CD8-positive, alpha-beta memory T cell (primary cell): ENCODE measurements at regions not wholly inside any gene's neighbourhood (a gene's known extent, or its start where the extent isn't known, plus 50 kb on each side); places are given as distances from the start of the nearest gene placed in this dataset.
A peak's percentile ranks its signal among the peaks of the same experiment; 100 is the strongest.

Experiments
- CTCF ChIA-PET: fragments of 350-600 bp; sonication (Branson Sonifier 250); formaldehyde crosslinking; loops from one replicate; lab custom pipeline; 2021; ENCODE audit warnings: antibody characterized with exemption; lab: Charles Lee
- POLR2A ChIA-PET: fragments of 350-600 bp; sonication (Branson Sonifier 250); formaldehyde crosslinking; loops from one replicate; lab custom pipeline; 2021; ENCODE audit warnings: antibody characterized with exemption; lab: Charles Lee
- DNase-seq, 5 donors: peaks; one replicate each; pipeline versions ENCODE4 v3.0.0 to v3.0.0-alpha.2; 2020 to 2022; ENCODE audit warnings: mixed read lengths in 1 of 5
- H3K27ac ChIP-seq: one replicate; pipeline ENCODE4 v1.7.0; 2013; ENCODE audit warnings: low read depth, mild to moderate bottlenecking, low read length, moderate library complexity
- H3K27me3 ChIP-seq: 2 replicates; pipeline ENCODE4 v1.7.0; 2013; ENCODE audit warnings: low read length, mild to moderate bottlenecking; ENCODE audit not compliant: insufficient read depth, poor library complexity, severe bottlenecking
- H3K36me3 ChIP-seq: 2 replicates; pipeline ENCODE4 v1.7.0; 2013; ENCODE audit warnings: mild to moderate bottlenecking, low read length, moderate library complexity; ENCODE audit not compliant: insufficient read depth
- H3K4me1 ChIP-seq: 2 replicates; pipeline ENCODE4 v1.7.0; 2013; ENCODE audit warnings: mild to moderate bottlenecking, low read length, moderate library complexity; ENCODE audit not compliant: insufficient read depth
- H3K4me3 ChIP-seq: 2 replicates; pipeline ENCODE4 v1.7.0; 2013; ENCODE audit warnings: mild to moderate bottlenecking, low read length
- H3K9me3 ChIP-seq: 2 replicates; pipeline ENCODE4 v1.7.0; 2013; ENCODE audit warnings: mild to moderate bottlenecking, low read length
- H3K27ac Mint-ChIP-seq, 8 donors: one replicate each; pipeline ENCODE4 v1.8.0; 2020 to 2021; ENCODE audit warnings: mixed read lengths in 8 of 8, mild to moderate bottlenecking in 6 of 8, inconsistent platforms in 3 of 8, moderate library complexity in 3 of 8
- H3K27me3 Mint-ChIP-seq, 2 donors: one replicate each; pipeline ENCODE4 v1.8.0; 2020 to 2021; ENCODE audit warnings: mixed read lengths in 2 of 2, mild to moderate bottlenecking in 1 of 2, moderate library complexity in 1 of 2
- H3K36me3 Mint-ChIP-seq, 3 donors: one replicate each; pipeline ENCODE4 v1.8.0; 2020 to 2021; ENCODE audit warnings: mixed read lengths in 3 of 3, inconsistent platforms in 1 of 3, mild to moderate bottlenecking in 1 of 3
- H3K4me1 Mint-ChIP-seq, 3 donors: one replicate each; pipeline ENCODE4 v1.8.0; 2020 to 2021; ENCODE audit warnings: mixed read lengths in 3 of 3, inconsistent platforms in 1 of 3, mild to moderate bottlenecking in 1 of 3
- H3K4me3 Mint-ChIP-seq, 7 donors: one replicate each; pipeline ENCODE4 v1.8.0; 2020 to 2021; ENCODE audit warnings: mixed read lengths in 7 of 7, mild to moderate bottlenecking in 6 of 7, moderate library complexity in 4 of 7, inconsistent platforms in 2 of 7
- H3K9me3 Mint-ChIP-seq, 5 donors: one replicate each; pipeline ENCODE4 v1.8.0; 2020 to 2022; ENCODE audit warnings: mixed read lengths in 5 of 5, mild to moderate bottlenecking in 3 of 5, moderate library complexity in 2 of 5, inconsistent platforms in 1 of 5

GRCh38 chr2:155266109-155266508 lies 567.6 kb downstream of the KCNJ3 start:
- Histone ChIP-seq H3K27ac (no peak overlapping the region), H3K4me3 (no peak overlapping the region), H3K27me3 (no peaks in the 10 kb centered on the region), H3K9me3 (no peaks in the 10 kb centered on the region), H3K4me1 (no peaks in the 10 kb centered on the region), H3K36me3 (no peaks in the 10 kb centered on the region)
- H3K27ac Mint-ChIP-seq = peak overlapping the region in 1 of 8 donors; percentile 56
- H3K4me1 Mint-ChIP-seq = no peaks in the 10 kb centered on the region
- H3K27me3 Mint-ChIP-seq = no peaks in the 10 kb centered on the region
- ChIA-PET CTCF (no interaction called here), POLR2A (no interaction called here)
- DNase-seq = no peak
- peaks cover 0 to 17% (median 4%) of the 10 kb centered on the region in 5 donors for H3K9me3 Mint-ChIP-seq
- no peaks in the 10 kb centered on the region for H3K36me3 Mint-ChIP-seq
- no peak overlapping the region for H3K4me3 Mint-ChIP-seq

GRCh38 chr2:155256803-155257202 lies 558.3 kb downstream of the KCNJ3 start:
- Histone ChIP-seq H3K27ac (no peak overlapping the region), H3K4me3 (no peak overlapping the region)
- H3K27me3 Mint-ChIP-seq = no peaks in the 10 kb centered on the region

GRCh38 chr2:155250800-155251199 lies 552.3 kb downstream of the KCNJ3 start:
- H3K27me3 Mint-ChIP-seq = no peaks in the 10 kb centered on the region
- H3K27ac Mint-ChIP-seq = no peak overlapping the region

More at GRCh38 chr2:155256803-155257202, 558.3 kb downstream of the KCNJ3 start:
- Mint-ChIP-seq H3K4me3 (no peak overlapping the region), H3K9me3 (peaks cover 0 to 4% (median 1%) of the 10 kb centered on the region in 5 donors), H3K4me1 (no peaks in the 10 kb centered on the region), H3K27ac (no peak overlapping the region), H3K36me3 (no peaks in the 10 kb centered on the region)
- ChIA-PET CTCF (no interaction called here), POLR2A (no interaction called here)
- H3K4me1 ChIP-seq = no peaks in the 10 kb centered on the region
- DNase-seq = no peak
- H3K9me3 ChIP-seq = no peaks in the 10 kb centered on the region
- H3K27me3 ChIP-seq = no peaks in the 10 kb centered on the region
- no peaks in the 10 kb centered on the region for H3K36me3 ChIP-seq

GRCh38 chr2:155240176-155240575 lies 541.7 kb downstream of the KCNJ3 start:
- H3K9me3 Mint-ChIP-seq = peaks cover 0 to 10% (median 2%) of the 10 kb centered on the region in 5 donors
- no peak overlapping the region for H3K27ac Mint-ChIP-seq
- no peaks in the 10 kb centered on the region for H3K36me3 Mint-ChIP-seq
- no peaks in the 10 kb centered on the region for H3K4me1 Mint-ChIP-seq
- Histone ChIP-seq H3K36me3 (no peaks in the 10 kb centered on the region), H3K9me3 (no peaks in the 10 kb centered on the region), H3K4me3 (no peak overlapping the region), H3K27me3 (no peaks in the 10 kb centered on the region), H3K4me1 (no peaks in the 10 kb centered on the region), H3K27ac (no peak overlapping the region)
- CTCF ChIA-PET = no interaction called here
- POLR2A ChIA-PET = no interaction called here
- no peaks in the 10 kb centered on the region for H3K27me3 Mint-ChIP-seq
- no peak for DNase-seq
- H3K4me3 Mint-ChIP-seq = no peak overlapping the region

More at GRCh38 chr2:155250800-155251199, 552.3 kb downstream of the KCNJ3 start:
- Mint-ChIP-seq H3K36me3 (no peaks in the 10 kb centered on the region), H3K4me3 (no peak overlapping the region), H3K4me1 (no peaks in the 10 kb centered on the region), H3K9me3 (peaks cover 0 to 7% (median 0%) of the 10 kb centered on the region in 5 donors)
- Histone ChIP-seq H3K36me3 (no peaks in the 10 kb centered on the region), H3K4me1 (no peaks in the 10 kb centered on the region), H3K4me3 (no peak overlapping the region), H3K27ac (no peak overlapping the region), H3K9me3 (no peaks in the 10 kb centered on the region), H3K27me3 (no peaks in the 10 kb centered on the region)
- CTCF ChIA-PET = no interaction called here
- POLR2A ChIA-PET = no interaction called here
- no peak for DNase-seq

- no peaks in the 10 kb centered on the region for H3K27me3 ChIP-seq
- no peak for DNase-seq
- H3K27ac ChIP-seq = no peak overlapping the region
- CTCF ChIA-PET = no interaction called here
- H3K4me3 ChIP-seq = no peak overlapping the region
- H3K36me3 Mint-ChIP-seq = no peaks in the 10 kb centered on the region
- POLR2A ChIA-PET = no interaction called here
- no peaks in the 10 kb centered on the region for H3K36me3 ChIP-seq
- no peaks in the 10 kb centered on the region for H3K4me1 Mint-ChIP-seq
- H3K27ac Mint-ChIP-seq = no peak overlapping the region
- H3K4me3 Mint-ChIP-seq = no peak overlapping the region
- H3K9me3 ChIP-seq = no peaks in the 10 kb centered on the region
- H3K27me3 Mint-ChIP-seq = no peaks in the 10 kb centered on the region
- peaks cover 0 to 12% (median 3%) of the 10 kb centered on the region in 5 donors for H3K9me3 Mint-ChIP-seq
- no peaks in the 10 kb centered on the region for H3K4me1 ChIP-seq
Observed at GRCh38 chr2:155235710-155236109, 537.2 kb downstream of the KCNJ3 start.

- Mint-ChIP-seq H3K27me3 (no peaks in the 10 kb centered on the region), H3K4me3 (peak overlapping the region in 1 of 7 donors; percentile 30), H3K4me1 (no peaks in the 10 kb centered on the region), H3K27ac (no peak overlapping the region), H3K36me3 (no peaks in the 10 kb centered on the region), H3K9me3 (peaks cover 0 to 7% (median 2%) of the 10 kb centered on the region in 5 donors)
- no peak overlapping the region for H3K27ac ChIP-seq
- CTCF ChIA-PET = no interaction called here
- H3K4me1 ChIP-seq = no peaks in the 10 kb centered on the region
- no peaks in the 10 kb centered on the region for H3K27me3 ChIP-seq
- H3K4me3 ChIP-seq = no peak overlapping the region
- no peak for DNase-seq
- POLR2A ChIA-PET = no interaction called here
- no peaks in the 10 kb centered on the region for H3K36me3 ChIP-seq
- H3K9me3 ChIP-seq = no peaks in the 10 kb centered on the region
Observed at GRCh38 chr2:155223781-155224406, 525.4 kb downstream of the KCNJ3 start.

- no peaks in the 10 kb centered on the region for H3K27me3 ChIP-seq
- Mint-ChIP-seq H3K27me3 (no peaks in the 10 kb centered on the region), H3K9me3 (peaks cover 2 to 9% (median 5%) of the 10 kb centered on the region in 5 donors), H3K36me3 (no peaks in the 10 kb centered on the region), H3K4me1 (no peaks in the 10 kb centered on the region), H3K27ac (no peak overlapping the region), H3K4me3 (no peak overlapping the region)
- POLR2A ChIA-PET = no interaction called here
- no peak for DNase-seq
- H3K4me1 ChIP-seq = no peaks in the 10 kb centered on the region
- H3K36me3 ChIP-seq = no peaks in the 10 kb centered on the region
- CTCF ChIA-PET = no interaction called here
- no peak overlapping the region for H3K27ac ChIP-seq
- no peak overlapping the region for H3K4me3 ChIP-seq
- H3K9me3 ChIP-seq = no peaks in the 10 kb centered on the region
Observed at GRCh38 chr2:155218945-155219344, 520.5 kb downstream of the KCNJ3 start.

- H3K27me3 Mint-ChIP-seq = no peaks in the 10 kb centered on the region
- ChIA-PET POLR2A (no interaction called here), CTCF (no interaction called here)
- no peak overlapping the region for H3K27ac Mint-ChIP-seq
- DNase-seq = no peak
- no peaks in the 10 kb centered on the region for H3K9me3 ChIP-seq
- no peaks in the 10 kb centered on the region for H3K4me1 ChIP-seq
- no peaks in the 10 kb centered on the region for H3K4me1 Mint-ChIP-seq
- H3K36me3 ChIP-seq = no peaks in the 10 kb centered on the region
- H3K27ac ChIP-seq = no peak overlapping the region
- H3K36me3 Mint-ChIP-seq = no peaks in the 10 kb centered on the region
- peaks cover 2 to 9% (median 5%) of the 10 kb centered on the region in 5 donors for H3K9me3 Mint-ChIP-seq
- H3K27me3 ChIP-seq = no peaks in the 10 kb centered on the region
- no peak overlapping the region for H3K4me3 ChIP-seq
- no peak overlapping the region for H3K4me3 Mint-ChIP-seq
Observed at GRCh38 chr2:155218292-155218924, 519.9 kb downstream of the KCNJ3 start.
